H1 (cell line): ENCODE measurements at regions not wholly inside any gene's neighbourhood (a gene's known extent, or its start where the extent isn't known, plus 50 kb on each side); places are given as distances from the start of the nearest gene placed in this dataset.
A peak's percentile ranks its signal among the peaks of the same experiment; 100 is the strongest.

ENCODE experiments used
- CTCF ChIA-PET: fragments of 300-600 bp; sonication (Branson Sonifier 250); formaldehyde crosslinking; loops from one replicate; lab custom pipeline; 2021; ENCODE audit not compliant: partially characterized antibody; lab: Charles Lee
- POLR2A ChIA-PET: fragments of 300-600 bp; sonication (Branson Sonifier 250); formaldehyde crosslinking; loops from one replicate; lab custom pipeline; 2021; ENCODE audit warnings: inconsistent platforms; ENCODE audit not compliant: partially characterized antibody; lab: Charles Lee
- DNase-seq, 2 experiments: peaks; one replicate each; pipeline versions ENCODE4 v3.0.0 to v3.0.0-alpha.2; 2010 to 2022; ENCODE audit warnings: low spot score in 2 of 2, low read depth in 1 of 2, mixed read lengths in 1 of 2
- FAIRE-seq: peaks from 2 replicates; lab custom pipeline; 2011; peaks lifted over from hg19 to GRCh38; lab: Jason Lieb, UNC
- H2AFZ ChIP-seq: 2 replicates; pipeline ENCODE4 v1.8.1; 2012; ENCODE audit warnings: low read length, inconsistent platforms
- H2AK5ac ChIP-seq: 2 replicates; pipeline ENCODE4 v1.6.1; 2013; ENCODE audit warnings: low read depth, low read length
- H2BK120ac ChIP-seq: replicated peaks from 2 replicates; pipeline ENCODE3; 2013; ENCODE audit warnings: low read depth, low read length, inconsistent platforms
- H2BK12ac ChIP-seq: 2 replicates; pipeline ENCODE4 v1.6.1; 2013; ENCODE audit warnings: low read depth, low read length
- H2BK15ac ChIP-seq: 2 replicates; pipeline ENCODE4 v1.6.1; 2013; ENCODE audit warnings: low read length
- H2BK20ac ChIP-seq: 2 replicates; pipeline ENCODE4 v1.6.1; 2013; ENCODE audit warnings: low read length
- H2BK5ac ChIP-seq: 2 replicates; pipeline ENCODE4 v1.6.1; 2013; ENCODE audit warnings: low read depth, low read length
- H3K14ac ChIP-seq: 2 replicates; pipeline ENCODE4 v1.6.1; 2013; ENCODE audit warnings: inconsistent platforms; ENCODE audit not compliant: insufficient read length
- H3K18ac ChIP-seq: 2 replicates; pipeline ENCODE4 v1.6.1; 2013; ENCODE audit warnings: low read length; ENCODE audit errors: extremely low read depth
- H3K23ac ChIP-seq: 2 replicates; pipeline ENCODE4 v1.6.1; 2013; ENCODE audit warnings: inconsistent platforms; ENCODE audit not compliant: insufficient read length
- H3K23me2 ChIP-seq: 2 replicates; pipeline ENCODE4 v1.6.1; 2013; ENCODE audit warnings: low read depth, low read length
- H3K27ac ChIP-seq: 2 replicates; pipeline ENCODE4 v1.6.1; 2011; ENCODE audit warnings: low read depth, low read length, inconsistent platforms
- H3K27me3 ChIP-seq, 4 experiments: replicated peaks in 1 of 4; 1 replicate in 1 of 4; 2 replicates in 3 of 4; pipeline versions ENCODE4 v1.6.1 to v1.8.1; 2011 to 2013; ENCODE audit warnings: low read length in 3 of 4, mild to moderate bottlenecking in 3 of 4, inconsistent platforms in 2 of 4, mixed read lengths in 2 of 4, moderate library complexity in 1 of 4; ENCODE audit not compliant: control insufficient read depth in 3 of 4, insufficient read depth in 3 of 4; ENCODE audit errors: extremely low read depth in 1 of 4
- H3K36me3 ChIP-seq, 4 experiments: 2 replicates each; pipeline versions ENCODE4 v1.6.1 to v1.8.1; 2011 to 2013; ENCODE audit warnings: mild to moderate bottlenecking in 4 of 4, low read length in 3 of 4, moderate library complexity in 2 of 4, control low read depth in 1 of 4, inconsistent platforms in 1 of 4; ENCODE audit not compliant: insufficient read depth in 4 of 4, control insufficient read depth in 2 of 4
- H3K4ac ChIP-seq: replicated peaks from 2 replicates; pipeline ENCODE3; 2013; ENCODE audit warnings: low read length, low read depth, mixed read lengths, inconsistent platforms; ENCODE audit not compliant: insufficient read length
- H3K4me1 ChIP-seq, 4 experiments: replicated peaks in 1 of 4; 1 replicate in 1 of 4; 2 replicates in 3 of 4; pipeline versions ENCODE4 v1.6.1 to v1.8.1; 2011 to 2013; ENCODE audit warnings: low read length in 3 of 4, inconsistent platforms in 2 of 4, mixed read lengths in 1 of 4; ENCODE audit not compliant: insufficient read depth in 4 of 4, control insufficient read depth in 3 of 4
- H3K4me2 ChIP-seq, 2 experiments: 2 replicates each; pipeline versions ENCODE4 v1.6.1 to v1.8.1; 2011 to 2013; ENCODE audit warnings: low read depth in 2 of 2, low read length in 2 of 2, control low read depth in 1 of 2, inconsistent platforms in 1 of 2, mild to moderate bottlenecking in 1 of 2; ENCODE audit not compliant: insufficient read depth in 1 of 2
- H3K4me3 ChIP-seq, 4 experiments: fragments of 200-600, 300-600 bp in 1 of 4; sonication (generic), shearing (Covaris generic), sonication (Bioruptor Twin) in 1 of 4; 2 replicates each; pipeline versions ENCODE4 v1.5.1 to v1.8.1; 2011 to 2016; ENCODE audit warnings: low read length in 4 of 4, low read depth in 3 of 4, control low read depth in 2 of 4, inconsistent platforms in 2 of 4, mild to moderate bottlenecking in 2 of 4, mixed read lengths in 1 of 4, moderate library complexity in 1 of 4; ENCODE audit not compliant: insufficient read depth in 2 of 4; ENCODE audit errors: extremely low read depth in 1 of 4
- H3K56ac ChIP-seq: replicated peaks from 2 replicates; pipeline ENCODE3; 2013; ENCODE audit warnings: low read depth, mild to moderate bottlenecking, mixed read lengths, low read length, inconsistent platforms; ENCODE audit not compliant: insufficient read length
- H3K79me1 ChIP-seq: 2 replicates; pipeline ENCODE4 v1.6.1; 2013; ENCODE audit warnings: low read depth, low read length, control low read depth
- H3K79me2 ChIP-seq, 2 experiments: 2 replicates each; pipeline versions ENCODE4 v1.6.1 to v1.8.1; 2012 to 2013; ENCODE audit warnings: low read length in 2 of 2, mild to moderate bottlenecking in 2 of 2, inconsistent platforms in 1 of 2; ENCODE audit not compliant: insufficient read depth in 2 of 2, control insufficient read depth in 1 of 2
- H3K9ac ChIP-seq, 4 experiments: replicated peaks in 1 of 4; 1 replicate in 1 of 4; 2 replicates in 3 of 4; pipeline versions ENCODE4 v1.6.1 to v1.8.1; 2011 to 2013; ENCODE audit warnings: low read depth in 3 of 4, low read length in 3 of 4, control low read depth in 2 of 4, mild to moderate bottlenecking in 2 of 4, moderate library complexity in 2 of 4, inconsistent platforms in 1 of 4; ENCODE audit errors: extremely low read depth in 1 of 4
- H3K9me3 ChIP-seq, 2 experiments: 2 replicates each; pipeline versions ENCODE4 v1.6.1 to v1.8.1; 2012 to 2013; ENCODE audit warnings: mild to moderate bottlenecking in 2 of 2, moderate library complexity in 2 of 2, control low read depth in 1 of 2, inconsistent platforms in 1 of 2, low read depth in 1 of 2, low read length in 1 of 2, mixed read lengths in 1 of 2; ENCODE audit not compliant: insufficient read depth in 2 of 2
- H4K20me1 ChIP-seq, 2 experiments: replicated peaks in 1 of 2; 2 replicates each; pipeline versions ENCODE3 to v1.8.1; 2011 to 2013; ENCODE audit warnings: inconsistent platforms in 2 of 2, low read length in 2 of 2, mild to moderate bottlenecking in 1 of 2; ENCODE audit not compliant: insufficient read depth in 2 of 2, control insufficient read depth in 1 of 2
- H4K5ac ChIP-seq: 2 replicates; pipeline ENCODE4 v1.6.1; 2013; ENCODE audit warnings: low read length, low read depth, mixed read lengths, inconsistent platforms; ENCODE audit not compliant: insufficient read length
- H4K8ac ChIP-seq: 2 replicates; pipeline ENCODE4 v1.8.0; 2013; ENCODE audit warnings: mild to moderate bottlenecking, moderate library complexity, low read length, inconsistent platforms; ENCODE audit not compliant: insufficient read depth; ENCODE audit errors: extremely low read depth
- H4K91ac ChIP-seq: replicated peaks from 2 replicates; pipeline ENCODE3; 2013; ENCODE audit warnings: low read length, mixed read lengths, inconsistent platforms; ENCODE audit not compliant: insufficient read length
- KDM1A ChIP-seq: fragments of 200-600, 300-600 bp; sonication (generic); IDR thresholded peaks from 2 replicates; pipeline ENCODE4 v1.7.1; 2016; ENCODE audit warnings: mild to moderate bottlenecking, low read length, borderline replicate concordance
- TAF1 ChIP-seq: IDR thresholded peaks from 2 replicates; pipeline ENCODE4 v1.6.1; 2011; ENCODE audit warnings: mild to moderate bottlenecking, low read depth, low read length
- WGBS, 2 experiments: shearing (Covaris generic) in 1 of 2; methylation state at CpG; one replicate each; pipeline versions ENCODE4 v1.1.6 to v1.1.7; 2013 to 2015; ENCODE audit warnings: low lambda C conversion rate in 2 of 2, mixed read lengths in 2 of 2, inconsistent platforms in 1 of 2, low coverage in 1 of 2, missing lambda C conversion rate in 1 of 2; ENCODE audit not compliant: insufficient replicate concordance in 2 of 2, insufficient coverage in 1 of 2, insufficient read length in 1 of 2; ENCODE audit errors: extremely low coverage in 1 of 2, missing lambda C conversion rate in 1 of 2; 5-methylcytosine and 5-hydroxymethylcytosine counted together

DNA sequence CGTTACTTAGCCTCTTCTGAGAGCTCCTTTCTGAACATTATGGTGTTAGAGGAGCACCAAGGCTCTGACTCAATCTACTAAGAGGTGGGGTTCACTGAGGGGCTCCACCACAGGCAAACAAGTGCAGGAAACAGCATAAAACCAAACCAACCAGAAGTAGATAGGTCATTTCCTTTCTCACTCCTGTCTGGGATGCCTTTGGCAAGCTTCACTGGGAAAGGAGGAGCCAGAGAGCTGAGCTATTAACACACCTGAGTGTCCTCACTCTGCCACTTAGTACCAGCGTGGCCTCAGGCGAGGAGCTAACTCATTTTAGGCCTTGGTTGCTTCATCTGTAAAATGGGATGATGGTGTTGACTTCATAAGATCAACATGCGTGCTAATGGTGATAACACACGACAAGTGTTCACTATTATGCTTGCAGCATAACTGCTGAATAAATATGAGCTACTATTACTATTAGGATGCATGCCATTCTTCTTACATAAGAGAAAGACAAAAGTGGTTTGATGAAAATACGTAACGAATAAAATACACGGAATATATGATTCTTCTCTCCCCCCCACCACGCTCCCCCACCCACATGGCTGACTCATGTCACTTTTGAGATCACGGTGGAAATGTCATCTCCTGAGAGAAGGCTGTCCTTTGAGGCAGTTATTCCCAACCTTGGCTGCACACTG, 185.4 kb downstream of the BCAS1 start:
- Histone ChIP-seq H4K5ac (peak overlapping the region; percentile 72), H2BK15ac (no peak overlapping the region), H3K36me3 (no peaks in the 10 kb centered on the region), H3K4me3 (no peak overlapping the region), H2AFZ (no peak overlapping the region), H3K56ac (no peak overlapping the region), H3K27ac (no peak overlapping the region), H3K23me2 (no peaks in the 10 kb centered on the region), H4K8ac (no peak overlapping the region), H2BK20ac (peak overlapping the region; percentile 88), H2AK5ac (0 out of 2 replicates have a peak overlapping the region, but pooled peaks have one; percentile 25), H4K20me1 (no peaks in the 10 kb centered on the region), H3K14ac (no peak overlapping the region), H3K23ac (no peak overlapping the region), H3K4me1 (peaks cover 3 to 19% (median 8%) of the 10 kb centered on the region in 4 experiments; a peak in 5 of 7 replicates), H3K4me2 (no peak overlapping the region), H3K4ac (peak overlapping the region; percentile 96), H3K18ac (peak overlapping the region; percentile 93), H4K91ac (peak overlapping the region; percentile 94), H3K79me2 (no peaks in the 10 kb centered on the region), H3K79me1 (no peaks in the 10 kb centered on the region), H3K9me3 (no peaks in the 10 kb centered on the region), H2BK5ac (peak overlapping the region; percentile 61; the same call in 1 of the 2 replicates), H2BK120ac (peak overlapping the region; percentile 72), H3K9ac (no peak overlapping the region), H3K27me3 (no peaks in the 10 kb centered on the region), H2BK12ac (peak overlapping the region; percentile 92)
- no peak for FAIRE-seq
- peak; percentile 54; the same call in 1 of the 2 replicates for TF ChIP-seq KDM1A
- no peak for TF ChIP-seq TAF1
- CTCF ChIA-PET, result interaction anchor here (0.6 to 2.9 kb wide), 14 partner anchors 9 to 752 kb away, joined by 3 to 18 read pairs (median 4); no protein-coding TSS in a partner anchor
- 78% methylated on average over 10 of the region's 10 CpGs; no CpG with 5 or more reads in 1 of the 2 experiments for WGBS, 2 experiments
- POLR2A ChIA-PET, result interaction anchor here (0.7 to 1.5 kb wide), 4 partner anchors 8 to 293 kb away, joined by 3 to 10 read pairs (median 4); no protein-coding TSS in a partner anchor
- DNase-seq, result no peak
